Osteocyte (in vitro differentiated cells): ENCODE measurements at regions not wholly inside any gene's neighbourhood (a gene's known extent, or its start where the extent isn't known, plus 50 kb on each side); places are given as distances from the start of the nearest gene placed in this dataset.

Source experiments
- DNase-seq: peaks from one replicate; pipeline ENCODE4 v3.0.0; 2021; ENCODE audit warnings: mixed read lengths; ENCODE audit not compliant: unreplicated experiment; ENCODE audit errors: extremely low spot score
- H3K27ac Mint-ChIP-seq: one replicate; pipeline ENCODE4 v1.8.0; 2021; ENCODE audit warnings: mild to moderate bottlenecking, mixed read lengths; ENCODE audit not compliant: unreplicated experiment
- H3K27me3 Mint-ChIP-seq: one replicate; pipeline ENCODE4 v1.8.0; 2021; ENCODE audit warnings: mixed read lengths; ENCODE audit not compliant: unreplicated experiment
- H3K36me3 Mint-ChIP-seq: one replicate; pipeline ENCODE4 v1.8.0; 2021; ENCODE audit warnings: mixed read lengths; ENCODE audit not compliant: unreplicated experiment
- H3K4me1 Mint-ChIP-seq: one replicate; pipeline ENCODE4 v1.8.0; 2021; ENCODE audit warnings: mixed read lengths; ENCODE audit not compliant: unreplicated experiment
- H3K4me3 Mint-ChIP-seq: one replicate; pipeline ENCODE4 v1.8.0; 2021; ENCODE audit warnings: mild to moderate bottlenecking, moderate library complexity, mixed read lengths; ENCODE audit not compliant: unreplicated experiment
- H3K9me3 Mint-ChIP-seq: one replicate; pipeline ENCODE4 v1.8.0; 2021; ENCODE audit warnings: mixed read lengths; ENCODE audit not compliant: unreplicated experiment
- TF ChIP-seq, protein P1 (sequence below): fragments of 200-600 bp; sonication (generic); IDR thresholded peaks from 2 replicates; pipeline ENCODE4 v1.5.0; 2021; ENCODE audit warnings: antibody characterized with exemption, mild to moderate bottlenecking, moderate library complexity

DNA sequence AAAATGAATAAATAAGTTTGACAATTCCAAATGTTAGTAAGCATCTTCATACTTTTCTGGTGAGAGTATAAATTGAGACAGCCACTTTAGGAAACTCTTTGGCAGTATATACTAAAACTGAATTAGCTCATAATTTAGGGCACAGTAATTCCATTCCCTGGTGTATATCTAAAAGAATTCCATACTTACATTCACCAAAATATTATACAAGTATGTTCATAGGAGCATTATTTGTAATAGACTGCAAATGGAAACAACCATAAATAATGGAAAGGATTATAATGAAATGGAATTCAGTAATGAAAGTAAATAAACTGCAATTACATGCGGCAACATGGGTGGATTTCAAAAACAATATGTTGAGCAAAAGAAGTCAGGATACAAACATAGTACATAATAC is 315.8 kb upstream of the LRRC4C start:
- no peak for DNase-seq
- H3K27me3 Mint-ChIP-seq = no peaks in the 10 kb centered on the region
- peaks cover 52% of the 10 kb centered on the region for H3K9me3 Mint-ChIP-seq
- H3K27ac Mint-ChIP-seq = no peak overlapping the region
- TF ChIP-seq, protein P1, sequence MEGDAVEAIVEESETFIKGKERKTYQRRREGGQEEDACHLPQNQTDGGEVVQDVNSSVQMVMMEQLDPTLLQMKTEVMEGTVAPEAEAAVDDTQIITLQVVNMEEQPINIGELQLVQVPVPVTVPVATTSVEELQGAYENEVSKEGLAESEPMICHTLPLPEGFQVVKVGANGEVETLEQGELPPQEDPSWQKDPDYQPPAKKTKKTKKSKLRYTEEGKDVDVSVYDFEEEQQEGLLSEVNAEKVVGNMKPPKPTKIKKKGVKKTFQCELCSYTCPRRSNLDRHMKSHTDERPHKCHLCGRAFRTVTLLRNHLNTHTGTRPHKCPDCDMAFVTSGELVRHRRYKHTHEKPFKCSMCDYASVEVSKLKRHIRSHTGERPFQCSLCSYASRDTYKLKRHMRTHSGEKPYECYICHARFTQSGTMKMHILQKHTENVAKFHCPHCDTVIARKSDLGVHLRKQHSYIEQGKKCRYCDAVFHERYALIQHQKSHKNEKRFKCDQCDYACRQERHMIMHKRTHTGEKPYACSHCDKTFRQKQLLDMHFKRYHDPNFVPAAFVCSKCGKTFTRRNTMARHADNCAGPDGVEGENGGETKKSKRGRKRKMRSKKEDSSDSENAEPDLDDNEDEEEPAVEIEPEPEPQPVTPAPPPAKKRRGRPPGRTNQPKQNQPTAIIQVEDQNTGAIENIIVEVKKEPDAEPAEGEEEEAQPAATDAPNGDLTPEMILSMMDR = no peak
- no peak overlapping the region for H3K4me3 Mint-ChIP-seq
- H3K36me3 Mint-ChIP-seq = no peaks in the 10 kb centered on the region
- H3K4me1 Mint-ChIP-seq = no peaks in the 10 kb centered on the region

GRCh38 chr11:41779401-41779960 is 320.0 kb upstream of the LRRC4C start:
- Mint-ChIP-seq H3K27me3 (no peaks in the 10 kb centered on the region), H3K36me3 (no peaks in the 10 kb centered on the region), H3K4me3 (no peak overlapping the region), H3K9me3 (peaks cover 48% of the 10 kb centered on the region), H3K27ac (no peak overlapping the region), H3K4me1 (no peaks in the 10 kb centered on the region)
- TF ChIP-seq, protein P1 = no peak
- DNase-seq = no peak

- Mint-ChIP-seq H3K27me3 (no peaks in the 10 kb centered on the region), H3K36me3 (no peaks in the 10 kb centered on the region), H3K4me3 (no peak overlapping the region), H3K4me1 (no peaks in the 10 kb centered on the region), H3K27ac (no peak overlapping the region), H3K9me3 (peaks cover 43% of the 10 kb centered on the region)
- TF ChIP-seq, protein P1 = no peak
- DNase-seq = no peak
Observed at GRCh38 chr11:41781441-41781840, 322.0 kb upstream of the LRRC4C start.

DNA sequence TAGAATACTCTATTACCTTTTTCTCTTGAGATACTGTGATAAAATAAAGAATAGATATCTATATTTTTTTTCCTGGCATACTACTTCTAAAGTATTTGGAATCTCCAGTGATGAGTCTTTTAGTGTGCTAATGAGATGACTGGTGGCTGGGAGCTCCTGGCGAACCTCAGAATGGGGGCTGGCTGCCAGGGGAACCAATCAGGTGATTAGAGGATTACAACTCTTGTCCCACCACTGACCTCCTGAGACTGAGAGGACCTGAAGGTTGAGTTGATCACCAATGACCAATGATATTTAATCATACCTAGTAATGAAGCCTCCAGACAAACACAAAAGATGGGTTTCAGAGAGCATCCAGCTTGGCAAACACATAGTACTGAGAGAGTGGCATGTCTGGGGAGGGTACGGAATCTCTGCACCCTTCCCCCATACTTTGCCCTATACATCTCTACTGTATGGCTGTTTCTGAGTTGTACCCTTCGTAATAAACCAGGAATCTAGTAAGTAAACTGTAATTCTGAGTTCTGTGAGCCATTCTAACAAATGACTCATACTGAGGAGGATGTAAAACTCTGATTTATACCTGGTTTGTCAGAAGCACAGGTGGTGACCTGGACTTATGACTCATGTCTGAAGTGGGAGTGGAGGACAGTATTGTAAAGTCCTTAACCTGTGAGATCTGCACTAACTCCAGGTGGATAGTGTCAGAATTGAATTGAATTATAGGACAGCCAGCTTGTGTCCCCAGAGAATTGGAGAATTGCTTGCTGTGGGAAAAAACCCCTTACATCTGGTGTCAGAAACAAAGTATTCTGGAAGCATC is 325.3 kb upstream of the LRRC4C start:
- Mint-ChIP-seq H3K4me3 (no peak overlapping the region), H3K36me3 (no peaks in the 10 kb centered on the region), H3K27ac (no peak overlapping the region), H3K4me1 (no peaks in the 10 kb centered on the region), H3K27me3 (no peaks in the 10 kb centered on the region), H3K9me3 (peaks cover 34% of the 10 kb centered on the region)
- TF ChIP-seq, protein P1 = no peak
- DNase-seq = no peak

DNA sequence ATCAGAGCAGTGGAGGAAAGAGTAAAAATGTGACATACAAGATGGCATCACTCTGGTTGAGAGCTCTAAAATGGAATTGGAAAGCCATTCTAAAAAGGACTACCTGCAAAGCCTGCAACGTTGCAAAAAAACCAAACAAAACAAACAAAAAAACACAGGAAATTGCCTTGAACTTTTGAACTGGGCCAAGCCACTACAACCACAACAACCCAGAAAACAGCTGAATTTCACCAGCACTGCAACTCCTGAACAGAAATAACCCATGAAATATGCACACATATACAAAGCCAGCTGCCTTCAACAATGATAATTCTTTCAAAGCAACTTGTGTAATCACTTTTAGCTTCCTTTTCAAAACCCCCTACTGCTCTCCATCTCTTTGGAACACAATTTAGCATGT is 326.6 kb upstream of the LRRC4C start:
- Mint-ChIP-seq H3K4me3 (no peak overlapping the region), H3K36me3 (no peaks in the 10 kb centered on the region), H3K4me1 (no peaks in the 10 kb centered on the region), H3K9me3 (peaks cover 40% of the 10 kb centered on the region), H3K27me3 (no peaks in the 10 kb centered on the region), H3K27ac (no peak overlapping the region)
- TF ChIP-seq, protein P1 = no peak
- DNase-seq = no peak
